GM23338 (cell line): ENCODE measurements at regions not wholly inside any gene's neighbourhood (a gene's known extent, or its start where the extent isn't known, plus 50 kb on each side); places are given as distances from the start of the nearest gene placed in this dataset.

Experiments
- ATAC-seq: fragments of 200-7000 bp; cut with Tn5 transposase; 3 replicates; pipeline ENCODE4 v1.9.1; 2020
- DNase-seq: peaks from one replicate; pipeline ENCODE4 v3.0.0-alpha.2; 2015; ENCODE audit warnings: low spot score
- H2AFZ ChIP-seq: fragments of 200-600 bp; sonication (generic); 2 replicates; pipeline ENCODE4 v1.8.0; 2016; ENCODE audit warnings: antibody characterized with exemption, mild to moderate bottlenecking, moderate library complexity
- H3F3A ChIP-seq: fragments of 200-600 bp; sonication (generic); replicated peaks from 2 replicates; pipeline ENCODE4 v1.8.0; 2017; ENCODE audit warnings: antibody characterized with exemption, mixed run types, low read depth
- H3K27ac ChIP-seq: fragments of 200-600 bp; sonication (generic); 2 replicates; pipeline ENCODE4 v1.6.1; 2016; ENCODE audit warnings: low read depth
- H3K27me3 ChIP-seq: fragments of 200-600 bp; sonication (generic); 2 replicates; pipeline ENCODE4 v1.8.0; 2016; ENCODE audit warnings: mild to moderate bottlenecking, mixed run types, moderate library complexity; ENCODE audit not compliant: insufficient read depth
- H3K36me3 ChIP-seq: fragments of 200-600 bp; sonication (generic); 2 replicates; pipeline ENCODE4 v1.8.0; 2016; ENCODE audit warnings: mild to moderate bottlenecking; ENCODE audit not compliant: insufficient read depth
- H3K4me1 ChIP-seq: fragments of 200-600 bp; sonication (generic); 2 replicates; pipeline ENCODE4 v1.8.0; 2016; ENCODE audit warnings: mild to moderate bottlenecking, moderate library complexity; ENCODE audit not compliant: insufficient read depth
- H3K4me2 ChIP-seq: fragments of 200-600 bp; sonication (generic); 2 replicates; pipeline ENCODE4 v1.7.1; 2017; ENCODE audit warnings: mixed run types
- H3K4me3 ChIP-seq: fragments of 200-600 bp; sonication (generic); 2 replicates; pipeline ENCODE4 v1.6.1; 2016; ENCODE audit warnings: mixed run types
- H3K79me2 ChIP-seq: fragments of 200-600 bp; sonication (generic); replicated peaks from 2 replicates; pipeline ENCODE4 v1.8.0; 2017; ENCODE audit warnings: mild to moderate bottlenecking; ENCODE audit not compliant: insufficient read depth
- H3K9me2 ChIP-seq: fragments of 200-600 bp; sonication (generic); 2 replicates; pipeline ENCODE4 v1.8.0; 2017; ENCODE audit not compliant: insufficient read depth
- H4K20me1 ChIP-seq: fragments of 200-600 bp; sonication (generic); replicated peaks from 2 replicates; pipeline ENCODE4 v1.8.0; 2017; ENCODE audit warnings: mild to moderate bottlenecking; ENCODE audit not compliant: insufficient read depth
- H3K27ac Mint-ChIP-seq: 2 replicates; pipeline ENCODE4 v1.8.0; 2020; ENCODE audit warnings: inconsistent platforms, mild to moderate bottlenecking, moderate library complexity, mixed read lengths
- H3K27me3 Mint-ChIP-seq: 3 replicates; pipeline ENCODE4 v1.8.0; 2022; ENCODE audit warnings: low read depth, mild to moderate bottlenecking, moderate library complexity, mixed read lengths, inconsistent platforms; ENCODE audit not compliant: insufficient read depth, poor library complexity
- H3K36me3 Mint-ChIP-seq: 3 replicates; pipeline ENCODE4 v1.8.0; 2021; ENCODE audit warnings: low read depth, mild to moderate bottlenecking, inconsistent platforms, moderate library complexity, mixed read lengths
- H3K4me1 Mint-ChIP-seq: 3 replicates; pipeline ENCODE4 v1.8.0; 2020; ENCODE audit warnings: mild to moderate bottlenecking, inconsistent platforms, mixed read lengths
- H3K4me3 Mint-ChIP-seq: 3 replicates; pipeline ENCODE4 v1.8.0; 2021; ENCODE audit warnings: moderate library complexity, mild to moderate bottlenecking, inconsistent platforms, mixed read lengths
- H3K9me3 Mint-ChIP-seq: 3 replicates; pipeline ENCODE4 v1.8.0; 2020; ENCODE audit warnings: moderate library complexity, mild to moderate bottlenecking, inconsistent platforms, mixed read lengths
- CREB1 ChIP-seq: fragments of 250-450 bp; sonication (Bioruptor Pico); IDR thresholded peaks from 2 replicates; pipeline ENCODE4 v1.5.0; 2020; ENCODE audit warnings: low read depth, mild to moderate bottlenecking, moderate library complexity
- CTCF ChIP-seq, 2 experiments: fragments of 200-600 bp in 1 of 2; sonication (generic) in 1 of 2; conservative IDR thresholded peaks; 2 replicates each; pipeline versions ENCODE4 v1.5.1 to v1.6.1; 2016 to 2017; ENCODE audit warnings: antibody characterized with exemption in 2 of 2, low read depth in 2 of 2, mild to moderate bottlenecking in 2 of 2, moderate library complexity in 1 of 2
- ETS1 ChIP-seq: IDR thresholded peaks from 2 replicates; pipeline ENCODE4 v1.6.1; 2016; ENCODE audit warnings: antibody characterized with exemption
- EZH2 ChIP-seq: fragments of 200-600 bp; sonication (generic); IDR thresholded peaks from one replicate; pipeline ENCODE4 v1.8.0; 2017; ENCODE audit warnings: antibody characterized with exemption, mild to moderate bottlenecking, low read depth; ENCODE audit not compliant: unreplicated experiment
- EZH2phosphoT487 ChIP-seq: fragments of 200-600 bp; sonication (generic); IDR thresholded peaks from one replicate; pipeline ENCODE4 v1.8.1; 2018; ENCODE audit warnings: antibody characterized with exemption; ENCODE audit not compliant: unreplicated experiment
- JUNB ChIP-seq: IDR thresholded peaks from one replicate; pipeline ENCODE4 v1.6.1; 2016; ENCODE audit warnings: antibody characterized with exemption; ENCODE audit not compliant: unreplicated experiment
- NANOG ChIP-seq: IDR thresholded peaks from 2 replicates; pipeline ENCODE4 v1.6.1; 2016; ENCODE audit warnings: antibody characterized with exemption, borderline replicate concordance
- POLR2AphosphoS5 ChIP-seq: IDR thresholded peaks from 2 replicates; pipeline ENCODE4 v1.6.1; 2016; ENCODE audit warnings: antibody characterized with exemption, low read depth
- REST ChIP-seq: IDR thresholded peaks from one replicate; pipeline ENCODE4 v1.6.1; 2018; ENCODE audit warnings: antibody characterized with exemption; ENCODE audit not compliant: unreplicated experiment
- STAT1 ChIP-seq: IDR thresholded peaks from one replicate; pipeline ENCODE4 v1.6.1; 2016; ENCODE audit warnings: antibody characterized with exemption; ENCODE audit not compliant: unreplicated experiment
- ZNF114 ChIP-seq: fragments of 250-450 bp; sonication (Bioruptor Pico); IDR thresholded peaks from 2 replicates; pipeline ENCODE4 v1.5.0; 2020; ENCODE audit warnings: mild to moderate bottlenecking, moderate library complexity
- ZNF331 ChIP-seq: fragments of 250-450 bp; sonication (Bioruptor Pico); IDR thresholded peaks from 2 replicates; pipeline ENCODE4 v1.5.0; 2020; ENCODE audit warnings: low read depth, mild to moderate bottlenecking, moderate library complexity

- TF ChIP-seq REST: no peak
Observed at GRCh38 chr7:15041226-15041625, 138.7 kb upstream of the DGKB start (continued).

- Histone ChIP-seq H2AFZ (no peak overlapping the region), H3K9me2 (no peaks in the 10 kb centered on the region), H3K27ac (no peak overlapping the region), H4K20me1 (no peaks in the 10 kb centered on the region), H3K4me1 (no peaks in the 10 kb centered on the region), H3K79me2 (no peaks in the 10 kb centered on the region), H3K4me3 (no peak overlapping the region), H3K36me3 (no peaks in the 10 kb centered on the region), H3K4me2 (no peak overlapping the region), H3K27me3 (no peaks in the 10 kb centered on the region), H3F3A (no peaks in the 10 kb centered on the region)
- Mint-ChIP-seq H3K27me3 (peaks cover 1% of the 10 kb centered on the region), H3K4me3 (no peak overlapping the region), H3K9me3 (no peaks in the 10 kb centered on the region), H3K4me1 (peaks cover 9% of the 10 kb centered on the region; the same call in 2 of the 3 replicates), H3K36me3 (no peaks in the 10 kb centered on the region), H3K27ac (no peak overlapping the region)
- ATAC-seq: no peak
- no peak for DNase-seq
- no peak for TF ChIP-seq NANOG
Observed at GRCh38 chr7:15035814-15036213, 133.3 kb upstream of the DGKB start.

- H4K20me1 ChIP-seq: no peaks in the 10 kb centered on the region
- no peaks in the 10 kb centered on the region for H3K9me3 Mint-ChIP-seq
- no peaks in the 10 kb centered on the region for H3K4me1 ChIP-seq
- no peak overlapping the region for H3K4me2 ChIP-seq
- H3K79me2 ChIP-seq: no peaks in the 10 kb centered on the region
- no peaks in the 10 kb centered on the region for H3K36me3 Mint-ChIP-seq
- H3K27ac Mint-ChIP-seq: no peak overlapping the region
- no peaks in the 10 kb centered on the region for H3K36me3 ChIP-seq
- peaks cover 9% of the 10 kb centered on the region; the same call in 2 of the 3 replicates for H3K4me1 Mint-ChIP-seq
- H3K4me3 ChIP-seq: no peak overlapping the region
- no peak overlapping the region for H2AFZ ChIP-seq
- peaks cover 1% of the 10 kb centered on the region for H3K27me3 Mint-ChIP-seq
- no peaks in the 10 kb centered on the region for H3F3A ChIP-seq
- H3K4me3 Mint-ChIP-seq: no peak overlapping the region
- H3K9me2 ChIP-seq: no peaks in the 10 kb centered on the region
- ATAC-seq: no peak
- no peak for DNase-seq
- no peak overlapping the region for H3K27ac ChIP-seq
- no peaks in the 10 kb centered on the region for H3K27me3 ChIP-seq
- TF ChIP-seq NANOG (no peak), EZH2phosphoT487 (no peak), REST (no peak), EZH2 (no peak), ZNF331 (CRISPR knock-in tag) (no peak), ETS1 (no peak), STAT1 (no peak), JUNB (no peak), ZNF114 (CRISPR knock-in tag) (no peak), CTCF (conservative IDR thresholded peaks at IDR 0.05; ENCODE audit: low read depth in 2 of 2) (no peak), POLR2AphosphoS5 (no peak), CREB1 (CRISPR knock-in tag) (no peak)
Observed at GRCh38 chr7:15033039-15033438, 130.5 kb upstream of the DGKB start.
